Right ventricle myocardium inferior (tissue), 1 donor: ENCODE measurements at regions not wholly inside any gene's neighbourhood (a gene's known extent, or its start where the extent isn't known, plus 50 kb on each side); places are given as distances from the start of the nearest gene placed in this dataset.

Source experiments
- ATAC-seq: fragments of 200-7000 bp; cut with Tn5 transposase; one replicate; pipeline ENCODE4 v1.9.1; 2020; ENCODE audit warnings: mild to moderate bottlenecking, moderate library complexity
- DNase-seq: peaks from one replicate; pipeline ENCODE4 v3.0.0; 2021; ENCODE audit errors: missing footprints
- intact Hi-C: fragments of 100-400 bp; cut with DNase I; formaldehyde crosslinking; loops from one replicate; pipeline ENCODE4 v1.11.0; 2022
- donor health status: DM: no; HTN: yes; CAD: no; lungs with severe emphysema.

DNA sequence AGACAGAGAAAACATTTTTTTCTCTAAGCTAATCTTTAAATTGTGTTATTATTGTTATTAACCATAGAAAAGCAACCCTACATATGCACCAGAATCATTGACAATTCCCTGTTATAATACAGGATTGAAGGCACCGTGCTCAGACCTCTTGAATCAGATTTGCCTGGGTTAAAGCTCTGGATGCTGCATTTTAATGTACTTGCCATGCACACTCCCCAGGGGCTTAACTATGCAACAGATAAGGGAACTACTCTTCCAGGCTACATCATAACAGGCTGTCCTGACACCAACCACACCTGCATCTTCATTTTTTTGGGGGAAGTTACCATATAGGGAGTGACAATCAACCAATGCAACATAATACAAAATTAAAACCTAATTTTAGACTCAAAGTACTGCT, 1187.6 kb upstream of the CDH8 start:
- DNase-seq (no peak), ATAC-seq (no peak)
- intact Hi-C loops: no loop called here

DNA sequence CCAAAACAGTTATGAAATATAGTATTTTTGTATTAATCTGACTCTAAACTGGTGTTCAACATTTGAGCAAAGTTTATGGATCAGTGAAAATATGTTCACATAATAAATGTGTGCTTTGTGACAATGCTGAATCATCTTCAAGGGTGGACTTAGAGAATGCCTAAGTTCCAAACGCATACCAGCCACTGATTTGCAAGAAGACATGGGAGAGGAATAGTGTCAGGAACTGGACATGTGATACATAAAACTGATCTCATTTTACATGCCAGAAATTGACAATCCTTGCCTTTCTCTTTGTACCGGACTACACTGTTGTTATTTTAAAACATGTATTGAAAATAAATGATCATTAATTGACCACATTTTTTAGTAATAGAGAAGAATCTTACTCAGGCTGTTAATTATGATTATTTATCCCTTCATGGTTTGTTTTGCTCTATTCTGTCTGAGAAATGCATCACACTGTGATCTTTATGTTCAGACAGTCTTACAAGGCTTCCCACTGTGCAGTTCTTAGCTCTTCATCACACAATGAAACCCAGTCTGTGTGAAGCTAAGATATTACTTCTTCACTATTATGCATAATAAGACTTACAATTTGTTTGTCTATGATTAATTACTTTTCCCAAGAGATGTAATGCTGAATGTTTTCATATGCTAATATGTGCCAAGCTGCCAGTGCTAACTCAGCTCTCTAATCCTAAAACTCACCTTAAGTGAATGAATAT, 1180.6 kb upstream of the CDH8 start:
- intact Hi-C loops: no loop called here
- ATAC-seq (no peak), DNase-seq (no peak)

DNA sequence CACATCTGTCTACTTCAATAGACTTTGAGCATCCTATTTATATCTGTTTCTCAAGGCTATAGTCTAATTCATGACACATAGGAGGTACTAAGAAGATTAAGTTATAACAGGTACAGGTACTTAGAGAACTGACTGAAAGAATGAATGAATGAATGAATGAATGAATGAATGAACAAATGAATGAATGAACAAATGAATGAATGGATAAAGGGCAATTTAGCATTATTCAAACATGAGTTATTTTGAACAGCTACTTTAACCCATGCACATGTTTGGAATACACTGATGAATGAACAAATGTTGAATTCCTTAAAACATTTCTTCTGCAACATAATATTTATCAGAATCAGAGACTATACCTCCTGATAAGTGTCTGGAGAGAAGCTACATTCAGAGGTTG, 1165.6 kb upstream of the CDH8 start:
- ATAC-seq: no peak
- intact Hi-C loops: no loop called here

DNA sequence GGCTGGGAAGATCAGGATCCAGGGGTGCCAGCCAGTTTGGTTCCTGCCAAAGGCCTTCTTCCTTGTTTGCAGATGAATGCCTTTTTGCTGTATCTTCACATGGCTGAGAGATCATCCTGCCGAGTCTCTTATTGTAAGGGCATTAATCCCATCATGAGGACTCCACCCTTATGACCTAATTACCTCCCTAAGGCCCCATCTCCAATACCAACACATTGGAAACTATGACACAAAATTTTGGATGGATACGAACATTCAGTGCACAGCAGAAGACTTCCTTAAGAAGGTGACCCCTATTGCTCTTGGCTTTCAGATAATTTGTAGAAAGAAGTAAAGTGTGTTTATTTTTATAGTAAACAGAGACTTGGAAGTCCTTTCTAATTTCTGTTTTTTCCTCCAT, 1164.7 kb upstream of the CDH8 start:
- no peak for DNase-seq
- intact Hi-C loops: no loop called here
- no peak for ATAC-seq

More for the DNA sequence above, 1165.6 kb upstream of the CDH8 start:
- no peak for DNase-seq

DNA sequence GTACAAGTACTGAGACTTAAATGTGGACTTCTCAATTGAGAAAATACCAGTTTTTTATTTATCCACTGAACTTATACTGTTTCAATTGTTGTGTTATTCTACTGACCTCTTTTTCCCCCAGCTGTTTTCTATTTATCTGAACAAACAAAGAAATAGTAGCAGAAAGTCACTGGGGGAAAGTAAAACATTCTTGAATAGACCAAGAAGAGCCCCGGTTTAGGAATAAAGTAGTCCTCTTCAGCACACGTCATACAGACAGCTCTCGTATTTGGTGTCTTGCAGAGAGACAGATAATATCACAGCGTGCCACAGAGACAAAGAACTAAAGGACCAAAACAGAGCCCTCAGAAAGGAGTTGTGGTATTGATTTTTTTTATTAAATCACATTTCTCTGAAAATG, 1159.1 kb upstream of the CDH8 start:
- DNase-seq (no peak), ATAC-seq (no peak)
- intact Hi-C loops: no loop called here

DNA sequence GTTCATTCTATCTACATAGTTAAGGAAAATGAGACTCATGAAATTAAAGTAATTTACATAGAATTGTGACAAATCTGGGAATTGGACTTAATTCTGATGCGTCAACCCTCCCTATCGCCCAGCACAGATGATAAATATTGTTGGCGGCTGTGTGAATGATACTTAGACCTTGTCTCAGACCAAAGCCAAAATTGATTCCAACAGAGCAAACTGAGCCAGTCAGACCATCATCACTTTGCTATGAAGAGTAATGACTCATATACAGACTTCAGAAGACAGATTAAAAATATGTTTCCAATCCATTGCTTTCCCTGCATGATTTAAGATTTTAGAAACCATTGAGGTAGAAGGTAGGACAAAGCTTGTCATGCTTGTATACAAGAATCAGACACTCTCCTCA, 1156.7 kb upstream of the CDH8 start:
- intact Hi-C loops: no loop called here
- no peak for DNase-seq
- no peak for ATAC-seq

DNA sequence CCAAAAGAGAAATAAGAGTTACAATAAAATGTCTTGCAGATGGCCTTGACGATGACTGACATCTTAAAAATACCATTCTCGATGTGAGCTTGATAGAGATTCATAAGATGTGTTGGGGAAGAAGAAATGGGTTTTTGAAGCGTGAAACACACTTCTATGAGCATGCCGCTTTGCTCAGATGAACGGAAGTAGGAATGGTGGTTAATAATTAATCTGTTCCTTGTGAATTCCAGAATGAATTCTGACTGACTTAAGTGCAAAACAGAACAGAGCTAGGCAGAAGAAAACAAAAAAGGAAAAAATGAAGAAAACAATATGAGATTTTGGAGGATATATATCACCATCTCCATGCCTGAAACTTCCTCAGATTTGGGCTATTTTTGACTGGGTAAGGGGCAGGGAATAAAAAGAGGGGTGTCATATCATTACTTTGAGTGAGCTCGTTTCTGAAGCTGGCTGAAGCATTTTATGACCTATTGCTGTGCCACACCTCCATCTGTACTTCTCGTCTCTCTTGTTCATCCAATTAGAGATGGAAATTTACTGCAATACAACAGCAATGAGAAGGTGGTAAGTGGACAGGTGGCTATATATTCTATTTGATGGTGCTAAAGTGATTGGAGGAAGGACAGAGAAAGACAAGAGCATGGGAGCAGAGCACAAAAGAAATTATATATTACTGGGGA, 1152.0 kb upstream of the CDH8 start:
- DNase-seq: no peak
- no peak for ATAC-seq
- intact Hi-C loops: no loop called here

DNA sequence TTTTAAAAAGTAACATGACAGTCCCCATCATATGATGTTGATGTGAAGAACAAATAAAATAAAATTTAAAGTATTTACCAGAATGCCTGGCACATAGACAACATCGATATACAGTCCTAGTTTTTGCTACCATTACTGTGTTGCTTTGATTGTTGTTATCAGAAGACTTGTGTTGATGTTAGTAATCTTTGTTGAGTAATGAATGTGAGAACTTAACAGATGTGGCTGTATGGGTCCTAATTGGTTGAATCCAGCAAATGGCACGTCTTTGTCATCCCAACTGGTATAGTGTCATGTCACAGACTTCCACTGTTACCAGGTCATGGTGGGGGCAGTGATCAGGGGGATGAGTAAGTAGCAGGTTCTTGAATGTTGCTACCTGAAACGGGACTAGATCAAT, 1151.4 kb upstream of the CDH8 start:
- intact Hi-C loops: no loop called here
- no peak for ATAC-seq
- no peak for DNase-seq

DNA sequence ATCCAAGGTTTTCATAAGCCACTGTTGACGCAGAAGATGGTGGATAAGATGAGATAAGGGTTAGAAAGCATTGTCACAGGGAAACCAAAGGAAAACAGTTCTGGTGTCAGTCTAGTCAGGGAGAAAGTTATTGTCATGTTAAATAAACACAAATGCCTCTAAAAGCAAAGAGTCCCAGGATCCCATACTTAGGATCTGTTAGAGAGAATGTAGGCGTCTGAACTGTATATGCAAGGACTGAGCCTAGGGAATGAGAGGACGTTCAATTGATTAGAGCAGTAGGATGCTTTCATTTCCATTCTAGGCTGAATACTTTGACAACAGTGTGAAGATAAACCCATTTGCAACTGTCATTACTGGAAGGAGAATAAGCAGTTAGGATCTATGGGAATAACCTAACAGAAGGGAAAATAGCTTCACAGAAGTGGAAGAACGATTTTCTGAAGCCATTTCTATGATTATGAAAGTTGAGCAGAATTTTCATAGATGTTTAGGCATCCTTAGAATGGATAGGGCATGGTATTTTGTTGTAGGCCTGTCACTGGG, 1149.1 kb upstream of the CDH8 start:
- no peak for DNase-seq
- ATAC-seq: no peak
- intact Hi-C loops: no loop called here

DNA sequence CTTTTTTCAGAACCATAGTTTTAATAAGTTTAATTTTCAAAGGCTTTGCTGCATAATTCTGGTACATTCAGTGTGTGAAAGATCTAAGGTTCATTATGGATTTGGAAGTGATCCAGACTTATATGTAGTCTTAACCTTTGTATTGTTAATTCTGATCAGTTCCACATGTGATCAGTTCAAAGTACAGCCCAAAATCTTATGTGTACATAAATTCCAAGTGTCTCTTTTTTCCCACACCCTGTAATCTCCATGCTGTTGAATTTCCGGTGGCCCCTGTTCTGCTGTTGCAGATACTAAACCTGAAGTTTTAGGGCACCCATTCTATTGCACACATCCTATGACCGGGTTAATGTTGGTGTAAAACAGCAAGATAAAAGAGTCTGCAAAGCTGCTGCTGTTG, 1147.5 kb upstream of the CDH8 start:
- DNase-seq (no peak), ATAC-seq (no peak)
- intact Hi-C loops: no loop called here

DNA sequence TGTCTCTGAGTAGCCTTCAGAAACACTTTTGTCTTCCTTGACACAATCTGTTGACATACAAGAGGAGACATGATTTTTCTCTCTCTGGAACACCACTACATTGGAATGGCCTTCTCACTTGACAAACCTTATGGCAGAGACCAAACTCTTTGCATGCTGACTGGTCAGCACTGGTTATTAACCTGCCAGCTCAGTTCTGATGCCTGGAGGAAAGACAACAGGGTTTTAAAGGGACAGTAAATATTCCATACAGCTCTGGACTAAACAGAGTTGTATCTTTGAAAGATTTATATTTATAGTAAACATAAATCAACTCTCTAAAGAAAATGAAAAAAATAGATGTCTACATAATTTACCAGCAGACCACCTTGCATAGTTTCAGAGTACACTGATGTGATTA, 1139.1 kb upstream of the CDH8 start:
- intact Hi-C loops: no loop called here
- ATAC-seq: no peak
- DNase-seq: no peak

DNA sequence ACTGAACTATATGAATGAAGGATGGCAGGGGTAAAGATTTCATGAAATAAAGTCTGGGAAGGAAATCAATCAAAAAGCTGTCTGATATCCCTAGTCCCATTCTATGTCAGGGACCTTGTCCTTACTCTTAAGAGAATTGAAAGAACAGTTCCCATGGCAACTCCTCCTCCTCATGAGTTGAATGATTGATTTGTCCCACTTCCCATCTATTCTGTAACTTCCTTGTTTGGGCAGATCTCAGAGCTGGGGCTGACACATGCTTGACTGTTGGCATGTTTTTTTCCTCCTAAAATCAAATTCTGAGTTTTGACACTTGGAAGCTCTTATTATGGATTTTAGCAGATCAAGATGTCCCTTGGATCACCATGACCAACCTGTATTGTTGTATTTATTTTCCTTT, 1138.6 kb upstream of the CDH8 start:
- intact Hi-C loops: no loop called here
- DNase-seq (no peak), ATAC-seq (no peak)

DNA sequence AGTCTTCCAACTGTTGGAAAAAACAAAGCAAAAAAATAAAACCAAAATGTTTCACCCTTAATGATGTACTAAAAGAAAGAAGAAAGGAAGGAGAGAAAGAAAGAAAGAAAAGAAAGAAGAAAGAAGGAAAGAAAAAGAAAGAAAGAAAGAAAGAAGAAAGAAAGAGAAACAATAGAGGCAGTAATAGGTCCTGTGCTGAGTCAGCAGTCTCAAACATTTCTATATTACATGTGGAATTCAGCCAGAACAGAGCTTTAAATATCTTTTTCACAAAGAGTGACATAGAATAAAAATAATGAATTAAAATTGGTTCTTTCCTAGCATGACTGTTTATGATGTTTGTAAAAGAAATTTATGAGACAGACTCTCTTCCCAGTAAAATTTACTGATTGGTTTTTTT, 1135.3 kb upstream of the CDH8 start:
- intact Hi-C loops: no loop called here
- DNase-seq: no peak

DNA sequence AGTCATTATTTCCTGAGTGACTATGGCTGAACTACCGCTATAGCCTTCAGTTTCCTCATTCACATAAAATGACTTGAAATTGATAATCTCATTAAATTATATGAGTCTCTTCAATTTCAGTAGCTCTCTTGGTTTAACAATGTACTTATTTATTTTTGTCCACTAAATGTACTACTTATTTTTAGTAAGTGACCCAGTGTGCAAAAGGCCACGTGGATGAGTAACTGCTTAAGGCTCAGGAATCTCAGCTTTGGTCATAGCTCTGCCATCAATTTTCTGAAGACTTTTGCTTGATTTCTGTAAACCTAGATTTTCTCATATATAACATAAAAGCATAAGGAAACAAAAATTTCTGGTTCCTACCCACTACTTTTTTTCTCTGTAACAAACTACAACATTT, 1132.9 kb upstream of the CDH8 start:
- ATAC-seq (no peak), DNase-seq (no peak)
- intact Hi-C loops: no loop called here

More for the DNA sequence above, 1135.3 kb upstream of the CDH8 start:
- no peak for ATAC-seq

DNA sequence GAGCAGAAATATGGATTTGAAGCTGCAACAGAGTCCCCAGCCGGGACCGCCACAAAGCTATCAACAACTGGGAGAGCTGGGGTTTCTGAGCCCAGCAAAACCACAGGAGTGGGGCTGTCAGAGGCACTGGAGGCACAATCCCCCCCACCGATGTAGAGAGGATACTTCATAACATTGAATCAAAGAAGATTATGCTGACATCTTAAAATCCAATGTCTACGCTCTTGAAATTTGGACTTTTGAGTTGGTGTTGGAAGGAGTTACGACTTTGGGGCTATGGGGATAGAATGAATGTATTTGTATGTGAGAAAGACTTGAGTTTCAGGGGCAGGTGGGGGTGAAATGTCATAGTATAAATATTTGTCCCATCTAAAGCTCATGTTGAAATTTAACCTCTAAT, 1121.6 kb upstream of the CDH8 start:
- ATAC-seq: no peak
- intact Hi-C loops: no loop called here
- DNase-seq: no peak

DNA sequence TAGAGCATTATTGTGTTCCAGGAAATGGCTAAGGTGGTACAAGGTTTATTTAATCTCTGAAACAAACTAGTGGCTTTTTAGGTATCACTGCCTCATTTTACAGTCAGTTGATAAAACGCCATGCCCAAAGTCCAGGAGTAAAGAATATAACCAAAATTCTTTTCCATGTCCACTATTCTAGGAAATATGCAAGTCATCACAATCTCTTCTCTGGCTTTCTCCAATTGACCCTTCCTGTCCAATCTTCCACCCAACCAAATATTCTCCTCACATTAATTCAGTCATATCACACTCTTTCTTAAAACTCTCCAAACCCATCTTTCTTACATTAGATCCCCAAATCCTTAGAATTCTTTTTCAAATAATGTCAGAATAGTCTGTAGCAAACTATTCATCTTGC, 1110.0 kb upstream of the CDH8 start:
- intact Hi-C loops: no loop called here
- ATAC-seq (no peak), DNase-seq (no peak)

DNA sequence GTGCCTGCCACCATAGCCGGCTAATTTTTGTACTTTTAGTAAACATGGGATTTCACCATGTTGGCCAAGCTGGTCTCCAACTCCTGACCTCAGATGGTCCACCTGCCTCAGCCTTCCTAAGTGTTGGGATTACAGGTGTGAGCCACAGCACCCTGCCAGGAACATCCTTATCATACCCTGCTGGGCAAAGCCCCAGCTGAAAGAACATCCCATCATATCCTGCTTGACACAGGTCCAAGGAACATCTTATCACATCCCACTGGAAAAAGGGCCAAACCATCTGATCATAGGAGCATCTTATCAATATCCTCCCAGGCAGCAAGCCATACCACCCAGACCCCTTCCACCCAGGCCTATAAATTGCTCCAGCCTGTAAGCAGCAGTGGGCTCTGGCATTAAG, 1109.2 kb upstream of the CDH8 start:
- DNase-seq: no peak
- intact Hi-C loops: no loop called here
- peak; percentile 54 for ATAC-seq

DNA sequence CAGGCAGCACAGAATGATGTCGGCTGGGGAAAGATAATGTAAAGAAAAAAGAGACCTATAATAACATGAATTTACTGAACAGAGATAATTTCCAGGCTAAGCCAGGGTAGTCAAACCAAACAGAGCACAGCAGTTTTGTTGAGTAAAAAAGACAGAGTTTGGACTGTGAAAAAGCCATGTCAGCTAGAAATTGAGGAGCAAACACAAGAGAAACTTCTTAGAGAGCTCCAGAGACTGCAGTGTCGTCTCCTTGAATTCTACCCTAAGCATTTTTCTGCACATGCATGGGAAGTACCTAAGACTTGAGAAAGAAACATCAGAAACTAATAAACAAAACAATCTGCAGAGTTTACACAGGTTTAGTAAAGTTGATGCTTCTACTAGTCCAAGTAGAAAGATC, 1098.8 kb upstream of the CDH8 start:
- no peak for ATAC-seq
- intact Hi-C loops: no loop called here
- no peak for DNase-seq

DNA sequence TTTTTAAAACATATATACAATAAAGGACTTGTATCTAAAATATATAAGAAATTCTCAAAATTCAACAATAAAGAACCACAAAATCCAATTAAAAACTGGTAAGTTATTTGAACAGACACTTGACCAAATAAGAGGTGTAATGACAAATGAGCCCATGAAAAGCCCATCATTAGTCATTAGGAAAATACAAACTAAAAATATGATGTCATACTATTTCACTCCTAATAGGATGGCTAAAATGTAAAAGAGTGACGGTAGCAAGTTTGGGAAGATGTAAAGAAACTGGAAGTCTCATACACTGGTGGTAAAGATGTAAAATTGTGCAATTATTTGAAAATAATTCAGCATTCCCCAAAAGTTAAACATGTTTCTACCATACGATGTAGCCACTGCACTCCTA, 1095.3 kb upstream of the CDH8 start:
- DNase-seq (no peak), ATAC-seq (no peak)
- intact Hi-C loops: no loop called here

DNA sequence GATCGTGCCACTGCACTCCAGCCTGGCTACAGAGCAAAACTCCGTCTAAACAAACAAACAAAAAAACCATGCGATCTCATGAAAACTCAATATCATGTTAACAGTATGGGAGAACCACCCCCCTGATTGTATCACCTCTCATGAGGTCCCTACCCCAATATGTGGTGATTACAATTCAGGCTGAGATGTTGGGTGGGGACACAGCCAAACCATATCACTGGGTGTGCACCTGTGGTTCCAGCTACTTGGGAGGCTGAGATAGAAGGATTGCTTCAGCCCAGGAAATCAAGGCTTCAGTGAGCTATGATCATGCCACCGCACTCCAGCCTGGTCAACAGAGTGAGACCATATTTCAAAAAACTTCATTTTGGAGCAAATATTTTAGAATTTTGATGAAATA, 1094.7 kb upstream of the CDH8 start:
- ATAC-seq: no peak
- intact Hi-C loops: no loop called here
- no peak for DNase-seq
